K562 (cell line): ENCODE measurements at regions not wholly inside any gene's neighbourhood (a gene's known extent, or its start where the extent isn't known, plus 50 kb on each side); places are given as distances from the start of the nearest gene placed in this dataset.

Experiments
- ATAC-seq: fragments of 200-7000 bp; cut with Tn5 transposase; 3 replicates; pipeline ENCODE4 v1.9.1; 2020; ENCODE audit warnings: moderate library complexity
- BruUV-seq: library from RNA; stranded (reverse); fragments of 400-500 nt; replicated peaks from 2 replicates; lab custom pipeline; 2021; lab: Mats Ljungman, UMichigan
- CTCF ChIA-PET: fragments of 300-600 bp; formaldehyde crosslinking; extraction: SDS; loops from one replicate; lab custom pipeline; 2021; ENCODE audit warnings: low intra/inter-chr PET ratio; lab: Yijun Ruan, JAX
- POLR2A ChIA-PET: fragments of 300-600, 350-650 bp; sonication (Branson Sonifier 250); formaldehyde crosslinking; extraction: SDS; loops from one replicate; lab custom pipeline; 2021; ENCODE audit warnings: antibody characterized with exemption, inconsistent platforms; lab: Yijun Ruan, JAX
- DNase-seq, 4 experiments: peaks; one replicate each; pipeline versions ENCODE4 v3.0.0 to v3.0.0-alpha.2; 2011 to 2018; ENCODE audit warnings: low spot score in 3 of 4, mixed read lengths in 3 of 4; ENCODE audit errors: extremely low read depth in 1 of 4
- FAIRE-seq: peaks from 2 replicates; lab custom pipeline; 2011; peaks lifted over from hg19 to GRCh38; lab: Jason Lieb, UNC
- H2AFZ ChIP-seq: 2 replicates; pipeline ENCODE4 v1.6.0; 2011; ENCODE audit warnings: low read depth, low read length, control low read depth, inconsistent platforms
- H3K27ac ChIP-seq: fragments of 200-600 bp; 3 replicates; pipeline ENCODE4 v1.8.0; 2011; ENCODE audit warnings: low read depth, mild to moderate bottlenecking, control low read depth, inconsistent platforms, low read length, moderate library complexity, mixed read lengths; ENCODE audit errors: extremely low read depth
- H3K27me3 ChIP-seq, 2 experiments: fragments of 300-600 bp in 1 of 2; 2 replicates in 1 of 2; 3 replicates in 1 of 2; pipeline versions ENCODE4 v1.6.0 to v1.8.0; 2011; ENCODE audit warnings: inconsistent platforms in 2 of 2, low read length in 2 of 2, mild to moderate bottlenecking in 1 of 2, mixed read lengths in 1 of 2, moderate library complexity in 1 of 2; ENCODE audit not compliant: control insufficient read depth in 2 of 2, insufficient read depth in 2 of 2
- H3K36me3 ChIP-seq: fragments of 300-600 bp; 3 replicates; pipeline ENCODE4 v1.8.0; 2011; ENCODE audit warnings: mild to moderate bottlenecking, low read length, inconsistent platforms; ENCODE audit not compliant: control insufficient read depth, insufficient read depth
- H3K4me1 ChIP-seq, 2 experiments: fragments of 200-600 bp in 1 of 2; replicated peaks in 1 of 2; 2 replicates in 1 of 2; 3 replicates in 1 of 2; pipeline versions ENCODE4 v1.5.1 to v1.8.0; 2011; ENCODE audit warnings: inconsistent platforms in 2 of 2, low read length in 2 of 2, mild to moderate bottlenecking in 1 of 2, mixed read lengths in 1 of 2, moderate library complexity in 1 of 2; ENCODE audit not compliant: control insufficient read depth in 2 of 2, insufficient read depth in 2 of 2
- H3K4me2 ChIP-seq: 2 replicates; pipeline ENCODE4 v1.6.1; 2011; ENCODE audit warnings: low read length, control low read depth, inconsistent platforms, mixed read lengths; ENCODE audit not compliant: insufficient read depth
- H3K4me3 ChIP-seq: fragments of 200-600 bp; sonication (generic), shearing (Covaris generic); 2 replicates; pipeline ENCODE4 v1.5.1; 2016; ENCODE audit warnings: control low read depth, inconsistent platforms
- H3K79me2 ChIP-seq: fragments of 200-600 bp; 3 replicates; pipeline ENCODE4 v1.8.0; 2011; ENCODE audit warnings: low read length, inconsistent platforms; ENCODE audit not compliant: control insufficient read depth, insufficient read depth
- H3K9ac ChIP-seq, 2 experiments: 2 replicates each; pipeline versions ENCODE4 v1.6.0 to v1.6.1; 2011; ENCODE audit warnings: low read depth in 2 of 2, low read length in 2 of 2, control low read depth in 1 of 2, inconsistent platforms in 1 of 2, mild to moderate bottlenecking in 1 of 2, mixed read lengths in 1 of 2; ENCODE audit not compliant: insufficient read depth in 1 of 2
- H3K9me1 ChIP-seq: one replicate; pipeline ENCODE4 v1.6.0; 2011; ENCODE audit warnings: inconsistent platforms, mild to moderate bottlenecking, low read length, moderate library complexity; ENCODE audit not compliant: control insufficient read depth, insufficient read depth
- H3K9me3 ChIP-seq: replicated peaks from 2 replicates; pipeline ENCODE4 v1.5.1; 2011; ENCODE audit warnings: low read depth, low read length, inconsistent platforms; ENCODE audit not compliant: control insufficient read depth, insufficient read depth
- H4K20me1 ChIP-seq: replicated peaks from 2 replicates; pipeline ENCODE4 v1.6.1; 2011; ENCODE audit warnings: low read length, inconsistent platforms, mixed read lengths; ENCODE audit not compliant: control insufficient read depth, insufficient read depth
- ARHGAP35 ChIP-seq: fragments of 450-650 bp; IDR thresholded peaks from 2 replicates; pipeline ENCODE4 v1.6.1; 2018; ENCODE audit not compliant: partially characterized antibody
- ATF6 ChIP-seq: sonication (generic); formaldehyde crosslinking; IDR thresholded peaks from 2 replicates; pipeline ENCODE4 v1.4.0; 2020; ENCODE audit warnings: mild to moderate bottlenecking, missing genetic modification reagents
- BMI1 ChIP-seq: fragments of 150-350 bp; IDR thresholded peaks from 2 replicates; pipeline ENCODE4 v1.6.1; 2014; ENCODE audit warnings: low read length
- DPF2 ChIP-seq: fragments of 450-650 bp; IDR thresholded peaks from 2 replicates; pipeline ENCODE4 v1.6.1; 2016
- E4F1 ChIP-seq: fragments of 250-450 bp; sonication (Bioruptor Pico); IDR thresholded peaks from 2 replicates; pipeline ENCODE4 v1.5.0; 2021; ENCODE audit warnings: mild to moderate bottlenecking, borderline replicate concordance
- ETS2 ChIP-seq: IDR thresholded peaks from 2 replicates; pipeline ENCODE4 v1.6.1; 2016; ENCODE audit warnings: borderline replicate concordance, missing genetic modification characterization, mild to moderate bottlenecking, moderate library complexity, missing compliant biosample characterization; ENCODE audit not compliant: poor library complexity, severe bottlenecking
- GTF2F1 ChIP-seq: IDR thresholded peaks from 2 replicates; pipeline ENCODE4 v1.6.1; 2011; ENCODE audit warnings: low read depth, low read length, improper control_type of control experiment
- POLR2AphosphoS5 ChIP-seq: IDR thresholded peaks from 2 replicates; pipeline ENCODE4 v1.6.1; 2011; ENCODE audit warnings: mild to moderate bottlenecking, low read depth, low read length, moderate library complexity; ENCODE audit not compliant: control insufficient read depth, insufficient read depth
- POLR3G ChIP-seq: IDR thresholded peaks from 2 replicates; pipeline ENCODE4 v1.6.1; 2011; ENCODE audit not compliant: insufficient read length, insufficient replicate concordance; ENCODE audit errors: extremely low read depth
- SRSF1 ChIP-seq: fragments of 200-400 bp; formaldehyde crosslinking; IDR thresholded peaks from 2 replicates; pipeline ENCODE4 v1.6.1; 2017; ENCODE audit warnings: mild to moderate bottlenecking, low read depth, low read length, moderate library complexity
- ZBTB1 ChIP-seq: sonication (generic); formaldehyde crosslinking; IDR thresholded peaks from 2 replicates; pipeline ENCODE4 v1.8.1; 2023; ENCODE audit warnings: missing genetic modification reagents, low read depth, mild to moderate bottlenecking, borderline replicate concordance
- ZFP1 ChIP-seq: fragments of 450-650 bp; formaldehyde crosslinking; IDR thresholded peaks from 2 replicates; pipeline ENCODE4 v1.4.0; 2020; ENCODE audit warnings: mild to moderate bottlenecking, mixed read lengths
- ZNF133 ChIP-seq: fragments of 250-450 bp; sonication (Bioruptor Pico); IDR thresholded peaks from 2 replicates; pipeline ENCODE4 v1.4.0; 2020; ENCODE audit warnings: mild to moderate bottlenecking
- ZNF217 ChIP-seq: sonication (generic); formaldehyde crosslinking; IDR thresholded peaks from 2 replicates; pipeline ENCODE4 v1.8.0; 2022; ENCODE audit warnings: mild to moderate bottlenecking, missing genetic modification reagents
- ZNF398 ChIP-seq: fragments of 250-450 bp; sonication (Bioruptor Pico); IDR thresholded peaks from 2 replicates; pipeline ENCODE4 v1.8.0; 2021; ENCODE audit warnings: moderate library complexity, mild to moderate bottlenecking, inconsistent platforms
- ZNF408 ChIP-seq: fragments of 250-450 bp; sonication (Bioruptor Pico); IDR thresholded peaks from 2 replicates; pipeline ENCODE4 v1.4.0; 2020; ENCODE audit warnings: low read depth, mild to moderate bottlenecking, moderate library complexity
- ZNF644 ChIP-seq: fragments of 200-800 bp; sonication (Bioruptor generic); IDR thresholded peaks from 2 replicates; pipeline ENCODE4 v1.6.1; 2016; ENCODE audit warnings: low read depth, missing genetic modification characterization, missing compliant biosample characterization
- WGBS: fragments of 100-300 bp; shearing (Covaris generic); methylation state at CpG from one replicate; pipeline ENCODE4 v1.1.6; 2016; ENCODE audit warnings: low coverage, mixed read lengths; ENCODE audit not compliant: insufficient coverage; ENCODE audit errors: missing lambda C conversion rate; 5-methylcytosine and 5-hydroxymethylcytosine counted together
- in situ Hi-C: fragments of 300-500 bp; cut with MboI; formaldehyde crosslinking; loops from 4 replicates; pipeline ENCODE4 v1.15.0; 2018; ENCODE audit warnings: inconsistent platforms, mixed read lengths
- intact Hi-C: fragments of 100-400 bp; cut with micrococcal nuclease; formaldehyde crosslinking; loops from 2 replicates; pipeline ENCODE4 v1.14.2; 2022

- TF ChIP-seq ATF6 (CRISPR knock-in tag): no peak
These were observed 323.4 kb upstream of the GOLIM4 start (continued) for GRCh38 chr3:168419091-168419490.

- intact Hi-C loops: no loop called here
- no peak overlapping the region for H3K4me3 ChIP-seq
- H3K79me2 ChIP-seq: no peaks in the 10 kb centered on the region
- WGBS: 0% methylated on average over 1 of the region's 1 CpG
- DNase-seq (no peak), FAIRE-seq (no peak), ATAC-seq (no peak)
- H3K27me3 ChIP-seq: no peaks in the 10 kb centered on the region
- no TSS peak for BruUV-seq
- no peaks in the 10 kb centered on the region for H3K4me1 ChIP-seq
- POLR2A ChIA-PET: no interaction called here
- no peaks in the 10 kb centered on the region for H3K36me3 ChIP-seq
- H3K9ac ChIP-seq: no peak overlapping the region
- H3K27ac ChIP-seq: no peak overlapping the region
- H3K9me3 ChIP-seq: no peaks in the 10 kb centered on the region
- H2AFZ ChIP-seq: no peak overlapping the region
- no peaks in the 10 kb centered on the region for H3K9me1 ChIP-seq
- no peaks in the 10 kb centered on the region for H4K20me1 ChIP-seq
- H3K4me2 ChIP-seq: no peak overlapping the region
- in situ Hi-C loops: no loop called here
- CTCF ChIA-PET: no interaction called here
- TF ChIP-seq ZNF408 (CRISPR knock-in tag) (no peak), ZNF133 (CRISPR knock-in tag) (no peak), ETS2 (tag) (no peak), ZNF398 (CRISPR knock-in tag) (no peak), E4F1 (CRISPR knock-in tag) (no peak), ZFP1 (CRISPR knock-in tag) (no peak), GTF2F1 (no peak), ZNF217 (CRISPR knock-in tag) (no peak), POLR2AphosphoS5 (no peak), SRSF1 (no peak), BMI1 (no peak), DPF2 (no peak), ARHGAP35 (no peak), ZBTB1 (CRISPR knock-in tag) (no peak), ZNF644 (tag) (no peak), POLR3G (no peak)
These were observed 321.3 kb upstream of the GOLIM4 start for GRCh38 chr3:168417016-168417415.
